ENCODE measurements at regions not wholly inside any gene's neighbourhood (a gene's known extent, or its start where the extent isn't known, plus 50 kb on each side); places are given as distances from the start of the nearest gene placed in this dataset.

DNA sequence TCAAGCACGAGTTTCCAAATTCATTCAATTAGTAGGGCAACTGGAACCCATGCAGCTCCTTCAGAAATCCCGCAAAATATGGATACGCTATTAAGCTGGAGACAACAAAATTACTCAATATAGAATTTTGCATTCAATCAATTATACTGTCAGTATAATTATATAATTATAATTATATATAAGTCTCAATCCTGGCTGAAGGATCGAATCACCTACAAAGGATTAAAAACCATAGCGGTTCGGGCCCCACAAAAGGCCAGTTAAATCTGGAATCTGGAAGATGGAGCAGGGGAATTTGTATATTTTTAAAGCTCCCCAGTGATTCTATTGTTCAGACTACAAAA, 55.7 kb downstream of the FHIP2A start:
- Histone ChIP-seq H3K4me3 (no peak overlapping the region), H3K4me1 (no peaks in the 10 kb centered on the region), H3K9ac (ENCODE audit: low read depth in 2 of 2, low read length in 2 of 2) (no peak overlapping the region), H3K27me3 (no peaks in the 10 kb centered on the region), H3K36me3 (no peaks in the 10 kb centered on the region), H3K9me3 (no peaks in the 10 kb centered on the region), H3K27ac (no peak overlapping the region)
- DNase-seq, result no peak
- no peak for TF ChIP-seq CTCF (IDR thresholded peaks at IDR 0.05)
- intact Hi-C loops (cut with DNase I), result loop anchor here (5.0 kb wide), 1 partner anchor 250 kb away; no protein-coding TSS in a partner anchor

DNA sequence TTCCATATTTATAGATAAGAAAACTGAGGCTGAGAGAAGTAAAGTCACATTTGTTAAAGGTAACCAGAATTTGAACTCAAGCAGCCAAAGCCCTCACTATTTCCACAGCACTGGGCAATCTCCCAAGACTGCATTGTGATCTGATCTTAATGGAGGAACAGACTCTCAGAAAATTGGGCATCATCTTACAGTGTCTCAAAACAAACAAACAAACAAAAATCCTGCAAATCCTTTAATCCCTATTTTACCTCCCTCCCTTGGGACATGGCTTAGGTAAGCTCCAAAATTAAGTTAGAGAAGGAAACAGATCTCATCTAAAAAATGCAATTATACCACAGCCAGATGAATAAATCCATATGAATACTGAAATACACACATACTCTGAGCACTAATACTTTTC, 57.5 kb downstream of the FHIP2A start:
- Histone ChIP-seq H3K36me3 (no peaks in the 10 kb centered on the region), H3K9me3 (no peaks in the 10 kb centered on the region), H3K27me3 (no peaks in the 10 kb centered on the region), H3K4me1 (no peaks in the 10 kb centered on the region), H3K4me3 (no peak overlapping the region), H3K9ac (ENCODE audit: low read depth in 2 of 2, low read length in 2 of 2) (no peak overlapping the region), H3K27ac (no peak overlapping the region)
- intact Hi-C loops (cut with DNase I), result loop anchor here (5.0 kb wide), 1 partner anchor 248 kb away; no protein-coding TSS in a partner anchor
- DNase-seq, result no peak
- TF ChIP-seq CTCF (IDR thresholded peaks at IDR 0.05), result no peak

GRCh38 chr10:114879541-114880158, 58.1 kb downstream of the FHIP2A start:
- Histone ChIP-seq H3K9ac (ENCODE audit: low read depth in 2 of 2, low read length in 2 of 2) (no peak overlapping the region), H3K36me3 (no peaks in the 10 kb centered on the region), H3K27me3 (no peaks in the 10 kb centered on the region), H3K9me3 (no peaks in the 10 kb centered on the region), H3K27ac (no peak overlapping the region), H3K4me1 (no peaks in the 10 kb centered on the region), H3K4me3 (no peak overlapping the region)
- DNase-seq, result no peak
- intact Hi-C loops (cut with DNase I), result loop anchor here (5.0 kb wide), 1 partner anchor 248 kb away; no protein-coding TSS in a partner anchor
- TF ChIP-seq CTCF (IDR thresholded peaks at IDR 0.05), result no peak

DNA sequence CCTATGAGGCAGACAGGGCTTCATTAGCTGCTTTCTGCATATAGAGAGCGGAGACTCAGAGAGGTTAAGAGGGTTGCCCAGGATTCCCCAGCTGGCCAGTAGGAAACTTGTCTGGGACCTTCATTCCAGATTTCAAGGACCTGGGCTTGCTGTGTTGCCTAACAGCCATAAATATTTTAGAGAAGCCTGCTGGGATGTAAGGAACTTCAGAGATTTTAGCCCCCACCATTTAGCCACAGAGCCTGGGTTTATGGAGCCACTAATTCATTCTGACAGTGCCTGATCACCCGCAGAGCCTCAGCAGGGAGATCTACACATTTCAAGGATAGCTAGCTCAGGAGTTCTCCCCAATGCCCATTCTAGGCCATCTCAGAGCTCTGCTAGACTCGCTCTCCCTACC, 56.6 kb upstream of the TRUB1 start:
- TF ChIP-seq CTCF (IDR thresholded peaks at IDR 0.05), result no peak
- Histone ChIP-seq H3K9me3 (no peaks in the 10 kb centered on the region), H3K4me3 (no peak overlapping the region), H3K4me1 (no peaks in the 10 kb centered on the region), H3K9ac (ENCODE audit: low read depth in 2 of 2, low read length in 2 of 2) (no peak overlapping the region), H3K27me3 (no peaks in the 10 kb centered on the region), H3K27ac (no peak overlapping the region), H3K36me3 (no peaks in the 10 kb centered on the region)
- DNase-seq, result no peak
- intact Hi-C loops (cut with DNase I), result no loop called here

DNA sequence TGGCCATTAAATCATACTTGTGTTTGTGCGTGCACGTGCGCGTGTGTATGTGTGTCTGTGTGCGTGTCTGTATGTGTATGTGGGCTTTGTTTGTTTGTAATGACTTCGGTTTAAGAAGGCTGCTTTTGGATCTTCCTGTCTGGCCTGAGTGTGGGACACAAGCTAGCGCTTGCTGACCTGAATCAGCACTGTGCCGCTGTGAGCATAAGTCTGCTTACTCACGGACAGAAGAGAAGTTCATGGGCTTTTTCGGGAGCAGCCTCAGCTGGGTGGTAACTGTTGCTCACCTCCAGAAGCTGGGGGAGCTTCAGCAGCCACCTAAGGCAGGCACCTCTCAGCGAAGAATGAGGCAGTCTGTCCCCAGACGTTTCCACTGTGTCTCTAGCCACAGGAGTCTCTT, 56.1 kb upstream of the TRUB1 start:
- Histone ChIP-seq H3K4me3 (no peak overlapping the region), H3K4me1 (no peaks in the 10 kb centered on the region), H3K27me3 (no peaks in the 10 kb centered on the region), H3K36me3 (no peaks in the 10 kb centered on the region), H3K9me3 (no peaks in the 10 kb centered on the region), H3K9ac (ENCODE audit: low read depth in 2 of 2, low read length in 2 of 2) (no peak overlapping the region), H3K27ac (no peak overlapping the region)
- intact Hi-C loops (cut with DNase I), result no loop called here
- no peak for DNase-seq
- no peak for TF ChIP-seq CTCF (IDR thresholded peaks at IDR 0.05)
